PC-3 (cell line): ENCODE measurements at regions not wholly inside any gene's neighbourhood (a gene's known extent, or its start where the extent isn't known, plus 50 kb on each side); places are given as distances from the start of the nearest gene placed in this dataset.

Experiments
- ATAC-seq: fragments of 200-7000 bp; cut with Tn5 transposase; 2 replicates; pipeline ENCODE4 v1.9.1; 2020; ENCODE audit warnings: mild to moderate bottlenecking, moderate library complexity
- BruUV-seq: library from RNA; stranded (reverse); fragments of 400-500 nt; replicated peaks from 2 replicates; lab custom pipeline; 2021; lab: Mats Ljungman, UMichigan
- CTCF ChIA-PET: fragments of 300-600 bp; sonication (Branson Sonifier 250); formaldehyde crosslinking; loops from one replicate; lab custom pipeline; 2022; ENCODE audit warnings: antibody characterized with exemption; lab: Charles Lee
- POLR2A ChIA-PET: fragments of 300-600 bp; sonication (Branson Sonifier 250); formaldehyde crosslinking; loops from one replicate; lab custom pipeline; 2022; ENCODE audit warnings: antibody characterized with exemption; ENCODE audit not compliant: unreplicated experiment; lab: Charles Lee
- DNase-seq: peaks from one replicate; pipeline ENCODE4 v3.0.0-alpha.2; 2015
- H2AFZ ChIP-seq: fragments of 300-600 bp; sonication (generic); 2 replicates; pipeline ENCODE4 v1.6.0; 2016; ENCODE audit warnings: antibody characterized with exemption, low read length
- H3F3A ChIP-seq: fragments of 300-600 bp; sonication (generic); one replicate; pipeline ENCODE4 v1.6.0; 2017; ENCODE audit warnings: antibody characterized with exemption, low read length, control low read depth, mild to moderate bottlenecking; ENCODE audit not compliant: unreplicated experiment
- H3K27ac ChIP-seq: fragments of 300-600 bp; sonication (generic); 2 replicates; pipeline ENCODE4 v1.5.1; 2016; ENCODE audit warnings: mild to moderate bottlenecking, low read length
- H3K27me3 ChIP-seq: fragments of 300-600 bp; sonication (generic); 2 replicates; pipeline ENCODE4 v1.6.1; 2016; ENCODE audit warnings: low read length, mixed read lengths
- H3K36me3 ChIP-seq: fragments of 300-600 bp; sonication (generic); 2 replicates; pipeline ENCODE4 v1.6.1; 2016; ENCODE audit warnings: low read depth, mixed run types, low read length, mixed read lengths
- H3K4me1 ChIP-seq: fragments of 300-600 bp; sonication (generic); 2 replicates; pipeline ENCODE4 v1.5.1; 2016; ENCODE audit warnings: low read length; ENCODE audit not compliant: insufficient read depth
- H3K4me2 ChIP-seq: fragments of 300-600 bp; sonication (generic); 2 replicates; pipeline ENCODE4 v1.6.0; 2016; ENCODE audit warnings: low read length
- H3K4me3 ChIP-seq: fragments of 300-600 bp; sonication (generic); 2 replicates; pipeline ENCODE4 v1.5.1; 2016; ENCODE audit warnings: mild to moderate bottlenecking, low read length, mixed read lengths
- H3K79me2 ChIP-seq: fragments of 300-600 bp; sonication (generic); 2 replicates; pipeline ENCODE4 v1.6.1; 2017; ENCODE audit warnings: low read length, mixed read lengths
- H3K9ac ChIP-seq: fragments of 300-600 bp; sonication (generic); 2 replicates; pipeline ENCODE4 v1.6.0; 2016; ENCODE audit warnings: mild to moderate bottlenecking, low read length
- H3K9me2 ChIP-seq: fragments of 300-600 bp; sonication (generic); replicated peaks from 2 replicates; pipeline ENCODE4 v1.6.1; 2016; ENCODE audit warnings: mixed run types, low read length, mixed read lengths
- H3K9me3 ChIP-seq: fragments of 300-600 bp; sonication (generic); 2 replicates; pipeline ENCODE4 v1.6.1; 2016; ENCODE audit warnings: low read length, mixed read lengths
- H4K20me1 ChIP-seq: fragments of 300-600 bp; sonication (generic); 2 replicates; pipeline ENCODE4 v1.6.1; 2016; ENCODE audit warnings: low read length, mixed read lengths
- CTCF ChIP-seq: fragments of 300-600 bp; sonication (generic); conservative IDR thresholded peaks from 2 replicates; pipeline ENCODE4 v1.5.1; 2017; ENCODE audit warnings: antibody characterized with exemption, low read depth, mild to moderate bottlenecking, low read length
- EZH2 ChIP-seq: fragments of 300-600 bp; sonication (generic); IDR thresholded peaks from one replicate; pipeline ENCODE4 v1.6.1; 2017; ENCODE audit warnings: antibody characterized with exemption, mild to moderate bottlenecking, low read length; ENCODE audit not compliant: unreplicated experiment
- EZH2phosphoT487 ChIP-seq: fragments of 300-600 bp; sonication (generic); IDR thresholded peaks from 2 replicates; pipeline ENCODE4 v1.6.1; 2018; ENCODE audit warnings: mild to moderate bottlenecking, antibody characterized with exemption, low read length, borderline replicate concordance
- intact Hi-C: fragments of 100-400 bp; cut with micrococcal nuclease; formaldehyde crosslinking; loops from 2 replicates; pipeline ENCODE4 v1.9.0; 2023

GRCh38 chr1:68586766-68587165, 89.9 kb upstream of the DEPDC1 start:
- no peaks in the 10 kb centered on the region for H4K20me1 ChIP-seq
- no peaks in the 10 kb centered on the region for H3K4me1 ChIP-seq
- intact Hi-C loops = no loop called here
- H3K4me3 ChIP-seq = no peak overlapping the region
- no peaks in the 10 kb centered on the region for H3K9me2 ChIP-seq
- ATAC-seq (no peak), DNase-seq (no peak)
- H3F3A ChIP-seq = no peaks in the 10 kb centered on the region
- CTCF ChIA-PET = no interaction called here
- H3K4me2 ChIP-seq = no peak overlapping the region
- TF ChIP-seq EZH2 = no peak
- TF ChIP-seq CTCF = no peak
- TF ChIP-seq EZH2phosphoT487 = no peak
- no peak overlapping the region for H3K9ac ChIP-seq
- no TSS peak for BruUV-seq
- POLR2A ChIA-PET = no interaction called here
- H3K9me3 ChIP-seq = no peaks in the 10 kb centered on the region
- no peak overlapping the region for H2AFZ ChIP-seq
- no peaks in the 10 kb centered on the region for H3K79me2 ChIP-seq
- no peak overlapping the region for H3K27ac ChIP-seq
- no peaks in the 10 kb centered on the region for H3K36me3 ChIP-seq
- H3K27me3 ChIP-seq = peaks cover 25% of the 10 kb centered on the region

DNA sequence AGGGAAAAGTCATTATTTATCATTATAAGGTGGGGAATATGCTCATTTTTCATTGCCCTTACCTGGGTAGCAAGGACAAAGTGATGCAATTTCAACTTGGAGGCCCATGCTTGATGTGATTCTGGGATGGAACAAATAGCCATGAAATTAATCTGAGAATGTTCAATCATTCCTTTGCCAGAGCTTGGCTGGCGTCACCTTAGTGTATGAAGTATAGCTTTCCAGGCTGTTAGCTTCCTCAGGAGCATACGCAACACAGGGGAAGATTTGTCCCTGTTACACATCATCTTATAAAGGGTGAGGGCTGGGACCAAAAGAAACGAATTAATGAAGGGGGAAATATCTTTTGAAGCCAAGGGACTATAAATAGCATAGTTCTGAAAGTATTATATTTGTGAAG, 91.4 kb upstream of the DEPDC1 start:
- ATAC-seq = no peak
- no peak overlapping the region for H3K4me3 ChIP-seq
- no peak overlapping the region for H3K9ac ChIP-seq
- POLR2A ChIA-PET = no interaction called here
- H3K9me3 ChIP-seq = no peaks in the 10 kb centered on the region
- no TSS peak for BruUV-seq
- CTCF ChIA-PET = interaction anchor here (0.6 kb wide), 1 partner anchor 245 kb away, joined by 5 read pairs; no protein-coding TSS in a partner anchor
- H3K9me2 ChIP-seq = no peaks in the 10 kb centered on the region
- no peak for DNase-seq
- H3K79me2 ChIP-seq = no peaks in the 10 kb centered on the region
- TF ChIP-seq EZH2 (no peak), CTCF (no peak), EZH2phosphoT487 (no peak)
- H4K20me1 ChIP-seq = no peaks in the 10 kb centered on the region
- H3K27me3 ChIP-seq = peaks cover 28% of the 10 kb centered on the region
- H3K4me1 ChIP-seq = no peaks in the 10 kb centered on the region
- intact Hi-C loops = no loop called here
- no peak overlapping the region for H3K27ac ChIP-seq
- H3F3A ChIP-seq = no peaks in the 10 kb centered on the region
- H2AFZ ChIP-seq = no peak overlapping the region
- H3K36me3 ChIP-seq = no peaks in the 10 kb centered on the region
- H3K4me2 ChIP-seq = no peak overlapping the region

DNA sequence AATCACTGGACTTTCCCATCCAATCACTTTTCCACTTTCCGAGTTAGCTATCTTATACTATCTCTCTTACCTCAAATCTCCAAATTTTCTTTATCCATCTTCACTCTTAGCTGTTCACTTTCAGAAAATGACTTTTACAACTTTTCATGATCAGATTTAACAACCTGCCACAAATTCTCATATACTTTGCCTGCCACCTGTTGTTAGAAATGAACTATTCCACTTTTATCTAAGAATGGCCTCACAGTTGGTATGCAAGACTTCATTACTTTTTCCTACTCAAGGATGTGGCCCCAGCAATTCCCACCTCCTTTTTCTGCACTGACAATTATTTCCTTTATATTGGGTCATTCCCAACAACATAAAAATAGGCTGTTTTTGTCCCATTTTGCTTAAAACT, 93.6 kb upstream of the DEPDC1 start:
- intact Hi-C loops = loop anchor here (1.0 to 10.0 kb wide), 2 partner anchors 120 to 476 kb away; no protein-coding TSS in a partner anchor
- ATAC-seq = peak; percentile 48; the same call in 1 of the 2 replicates
- CTCF ChIA-PET = no interaction called here
- Histone ChIP-seq H3K9ac (no peak overlapping the region), H3F3A (no peaks in the 10 kb centered on the region), H4K20me1 (no peaks in the 10 kb centered on the region), H2AFZ (no peak overlapping the region), H3K27ac (no peak overlapping the region), H3K27me3 (peaks cover 36% of the 10 kb centered on the region), H3K79me2 (no peaks in the 10 kb centered on the region), H3K4me2 (no peak overlapping the region), H3K4me1 (no peaks in the 10 kb centered on the region), H3K9me3 (no peaks in the 10 kb centered on the region), H3K4me3 (no peak overlapping the region), H3K36me3 (no peaks in the 10 kb centered on the region), H3K9me2 (no peaks in the 10 kb centered on the region)
- peak; percentile 53; the same call in 1 of the 2 replicates for TF ChIP-seq CTCF
- TF ChIP-seq EZH2 = no peak
- POLR2A ChIA-PET = no interaction called here
- DNase-seq = peak; percentile 7
- no TSS peak for BruUV-seq
